Activated CD4-positive, alpha-beta memory T cell treated with anti-CD3 and anti-CD28 coated beads for 36 hours (primary cell): ENCODE measurements at regions not wholly inside any gene's neighbourhood (a gene's known extent, or its start where the extent isn't known, plus 50 kb on each side); places are given as distances from the start of the nearest gene placed in this dataset.

Source experiments
- CTCF ChIA-PET: fragments of 350-600 bp; sonication (Branson Sonifier 250); formaldehyde crosslinking; loops from one replicate; lab custom pipeline; 2021; ENCODE audit warnings: antibody characterized with exemption, inconsistent platforms; lab: Charles Lee
- POLR2A ChIA-PET: fragments of 350-600 bp; sonication (Branson Sonifier 250); formaldehyde crosslinking; loops from one replicate; lab custom pipeline; 2021; ENCODE audit warnings: antibody characterized with exemption; lab: Charles Lee
- DNase-seq: peaks from one replicate; pipeline ENCODE4 v3.0.0-alpha.2; 2020
- H3K27ac Mint-ChIP-seq: one replicate; pipeline ENCODE4 v1.8.0; 2021; ENCODE audit warnings: mixed read lengths
- H3K27me3 Mint-ChIP-seq: one replicate; pipeline ENCODE4 v1.8.0; 2021; ENCODE audit warnings: mixed read lengths
- H3K36me3 Mint-ChIP-seq: one replicate; pipeline ENCODE4 v1.8.0; 2021; ENCODE audit warnings: mixed read lengths
- H3K4me1 Mint-ChIP-seq: one replicate; pipeline ENCODE4 v1.8.0; 2021; ENCODE audit warnings: low read depth, mixed read lengths
- H3K4me3 Mint-ChIP-seq: one replicate; pipeline ENCODE4 v1.8.0; 2021; ENCODE audit warnings: mild to moderate bottlenecking, mixed read lengths
- H3K9me3 Mint-ChIP-seq: one replicate; pipeline ENCODE4 v1.8.0; 2021; ENCODE audit warnings: mixed read lengths
- intact Hi-C: fragments of 100-400 bp; cut with micrococcal nuclease; formaldehyde crosslinking; loops from one replicate; pipeline ENCODE4 v1.15.1; 2023

- Mint-ChIP-seq H3K9me3 (no peaks in the 10 kb centered on the region), H3K4me3 (no peak overlapping the region), H3K27ac (no peak overlapping the region), H3K27me3 (peaks cover 7% of the 10 kb centered on the region), H3K4me1 (no peaks in the 10 kb centered on the region), H3K36me3 (no peaks in the 10 kb centered on the region)
- no peak for DNase-seq
- POLR2A ChIA-PET, result no interaction called here
- intact Hi-C loops, result no loop called here
- CTCF ChIA-PET, result no interaction called here
These were observed 365.9 kb downstream of the ZNF536 start for GRCh38 chr19:30738047-30738446.

- POLR2A ChIA-PET, result no interaction called here
- no peak overlapping the region for H3K4me3 Mint-ChIP-seq
- H3K4me1 Mint-ChIP-seq, result no peaks in the 10 kb centered on the region
- CTCF ChIA-PET, result no interaction called here
- intact Hi-C loops, result no loop called here
- DNase-seq, result no peak
- no peaks in the 10 kb centered on the region for H3K9me3 Mint-ChIP-seq
- H3K27ac Mint-ChIP-seq, result no peak overlapping the region
- H3K36me3 Mint-ChIP-seq, result no peaks in the 10 kb centered on the region
- no peaks in the 10 kb centered on the region for H3K27me3 Mint-ChIP-seq
These were observed 362.5 kb downstream of the ZNF536 start for GRCh38 chr19:30734669-30735068.

GRCh38 chr19:30733826-30734550, 361.8 kb downstream of the ZNF536 start:
- Mint-ChIP-seq H3K27me3 (no peaks in the 10 kb centered on the region), H3K27ac (no peak overlapping the region), H3K9me3 (no peaks in the 10 kb centered on the region), H3K4me3 (no peak overlapping the region), H3K4me1 (no peaks in the 10 kb centered on the region), H3K36me3 (no peaks in the 10 kb centered on the region)
- ChIA-PET POLR2A (no interaction called here), CTCF (no interaction called here)
- no peak for DNase-seq
- intact Hi-C loops, result no loop called here

GRCh38 chr19:30731591-30731990, 359.4 kb downstream of the ZNF536 start:
- Mint-ChIP-seq H3K9me3 (no peaks in the 10 kb centered on the region), H3K36me3 (no peaks in the 10 kb centered on the region), H3K4me3 (no peak overlapping the region), H3K27me3 (no peaks in the 10 kb centered on the region), H3K27ac (no peak overlapping the region), H3K4me1 (no peaks in the 10 kb centered on the region)
- CTCF ChIA-PET, result no interaction called here
- POLR2A ChIA-PET, result no interaction called here
- no peak for DNase-seq
- intact Hi-C loops, result no loop called here

GRCh38 chr19:30729451-30729850, 357.3 kb downstream of the ZNF536 start:
- Mint-ChIP-seq H3K9me3 (no peaks in the 10 kb centered on the region), H3K27me3 (no peaks in the 10 kb centered on the region), H3K36me3 (no peaks in the 10 kb centered on the region), H3K4me1 (no peaks in the 10 kb centered on the region), H3K4me3 (no peak overlapping the region), H3K27ac (no peak overlapping the region)
- DNase-seq, result no peak
- intact Hi-C loops, result no loop called here
- ChIA-PET CTCF (no interaction called here), POLR2A (no interaction called here)

GRCh38 chr19:30722761-30723160, 350.6 kb downstream of the ZNF536 start:
- ChIA-PET POLR2A (no interaction called here), CTCF (no interaction called here)
- intact Hi-C loops, result no loop called here
- Mint-ChIP-seq H3K27ac (no peak overlapping the region), H3K4me1 (peaks cover 6% of the 10 kb centered on the region), H3K4me3 (no peak overlapping the region), H3K36me3 (no peaks in the 10 kb centered on the region), H3K9me3 (no peaks in the 10 kb centered on the region), H3K27me3 (peaks cover 4% of the 10 kb centered on the region)
- no peak for DNase-seq

GRCh38 chr19:30722186-30722585, 350.0 kb downstream of the ZNF536 start:
- peaks cover 6% of the 10 kb centered on the region for H3K4me1 Mint-ChIP-seq
- H3K9me3 Mint-ChIP-seq, result no peaks in the 10 kb centered on the region
- POLR2A ChIA-PET, result interaction anchor here (0.6 kb wide), 1 partner anchor 39 kb away, joined by 3 read pairs; no protein-coding TSS in a partner anchor
- H3K36me3 Mint-ChIP-seq, result no peaks in the 10 kb centered on the region
- CTCF ChIA-PET, result no interaction called here
- peaks cover 4% of the 10 kb centered on the region for H3K27me3 Mint-ChIP-seq
- intact Hi-C loops, result no loop called here
- no peak overlapping the region for H3K27ac Mint-ChIP-seq
- no peak for DNase-seq
- H3K4me3 Mint-ChIP-seq, result no peak overlapping the region

- Mint-ChIP-seq H3K9me3 (no peaks in the 10 kb centered on the region), H3K36me3 (no peaks in the 10 kb centered on the region), H3K27ac (no peak overlapping the region), H3K4me1 (peaks cover 6% of the 10 kb centered on the region), H3K27me3 (peaks cover 4% of the 10 kb centered on the region), H3K4me3 (peak overlapping the region; percentile 48)
- ChIA-PET POLR2A (no interaction called here), CTCF (interaction anchor here (0.6 kb wide), 1 partner anchor 1685 kb away, joined by 3 read pairs; the partner anchor contains the start of gene DPY19L3)
- intact Hi-C loops, result no loop called here
- no peak for DNase-seq
These were observed 347.8 kb downstream of the ZNF536 start for GRCh38 chr19:30719999-30720345.

- intact Hi-C loops, result no loop called here
- Mint-ChIP-seq H3K4me1 (peaks cover 6% of the 10 kb centered on the region), H3K27ac (no peak overlapping the region), H3K9me3 (no peaks in the 10 kb centered on the region), H3K4me3 (peak overlapping the region; percentile 48), H3K36me3 (no peaks in the 10 kb centered on the region), H3K27me3 (peaks cover 4% of the 10 kb centered on the region)
- DNase-seq, result peak; percentile 21
- POLR2A ChIA-PET, result no interaction called here
- CTCF ChIA-PET, result interaction anchor here (0.6 to 0.7 kb wide), 2 partner anchors 634 to 1686 kb away, joined by 3 read pairs; partner anchors contain the start of gene DPY19L3
These were observed 347.2 kb downstream of the ZNF536 start for GRCh38 chr19:30719189-30719998.

GRCh38 chr19:30718707-30719106, 346.5 kb downstream of the ZNF536 start:
- no peak overlapping the region for H3K27ac Mint-ChIP-seq
- no peak for DNase-seq
- H3K9me3 Mint-ChIP-seq, result no peaks in the 10 kb centered on the region
- peaks cover 6% of the 10 kb centered on the region for H3K4me1 Mint-ChIP-seq
- no peaks in the 10 kb centered on the region for H3K36me3 Mint-ChIP-seq
- intact Hi-C loops, result no loop called here
- CTCF ChIA-PET, result no interaction called here
- H3K27me3 Mint-ChIP-seq, result peaks cover 4% of the 10 kb centered on the region
- POLR2A ChIA-PET, result no interaction called here
- H3K4me3 Mint-ChIP-seq, result peak overlapping the region; percentile 48

- no peaks in the 10 kb centered on the region for H3K9me3 Mint-ChIP-seq
- peaks cover 6% of the 10 kb centered on the region for H3K4me1 Mint-ChIP-seq
- peaks cover 6% of the 10 kb centered on the region for H3K27me3 Mint-ChIP-seq
- no peak overlapping the region for H3K4me3 Mint-ChIP-seq
- ChIA-PET CTCF (no interaction called here), POLR2A (no interaction called here)
- DNase-seq, result no peak
- no peak overlapping the region for H3K27ac Mint-ChIP-seq
- no peaks in the 10 kb centered on the region for H3K36me3 Mint-ChIP-seq
- intact Hi-C loops, result no loop called here
These were observed 345.8 kb downstream of the ZNF536 start for GRCh38 chr19:30718014-30718413.

GRCh38 chr19:30717381-30717780, 345.2 kb downstream of the ZNF536 start:
- Mint-ChIP-seq H3K27me3 (peaks cover 7% of the 10 kb centered on the region), H3K27ac (no peak overlapping the region), H3K4me1 (peaks cover 6% of the 10 kb centered on the region), H3K4me3 (no peak overlapping the region), H3K36me3 (no peaks in the 10 kb centered on the region), H3K9me3 (no peaks in the 10 kb centered on the region)
- DNase-seq, result no peak
- ChIA-PET POLR2A (no interaction called here), CTCF (interaction anchor here (0.6 kb wide), 1 partner anchor 24 kb away, joined by 3 read pairs; no protein-coding TSS in a partner anchor)
- intact Hi-C loops, result no loop called here
